Activated CD4-positive, alpha-beta T cell treated with anti-CD3 and anti-CD28 coated beads, Interleukin-2, amount 10 ng/mL, durations not matched to agents 7 days and 5 days (primary cell): ENCODE measurements at regions not wholly inside any gene's neighbourhood (a gene's known extent, or its start where the extent isn't known, plus 50 kb on each side); places are given as distances from the start of the nearest gene placed in this dataset.

Experiments
- CTCF ChIA-PET: fragments of 350-600 bp; sonication (Branson Sonifier 250); formaldehyde crosslinking; loops from one replicate; lab custom pipeline; 2021; ENCODE audit warnings: antibody characterized with exemption; lab: Charles Lee
- POLR2A ChIA-PET: fragments of 350-600 bp; sonication (Branson Sonifier 250); formaldehyde crosslinking; loops from one replicate; lab custom pipeline; 2021; ENCODE audit warnings: antibody characterized with exemption; lab: Charles Lee
- DNase-seq: peaks from one replicate; pipeline ENCODE4 v3.0.0-alpha.2; 2020
- H3K27ac Mint-ChIP-seq: one replicate; pipeline ENCODE4 v1.8.0; 2021; ENCODE audit warnings: mild to moderate bottlenecking, moderate library complexity, mixed read lengths
- H3K27me3 Mint-ChIP-seq: one replicate; pipeline ENCODE4 v1.8.0; 2021; ENCODE audit warnings: mixed read lengths
- H3K36me3 Mint-ChIP-seq: one replicate; pipeline ENCODE4 v1.8.0; 2021; ENCODE audit warnings: low read depth, mixed read lengths
- H3K4me1 Mint-ChIP-seq: one replicate; pipeline ENCODE4 v1.8.0; 2021; ENCODE audit warnings: mixed read lengths
- H3K4me3 Mint-ChIP-seq: one replicate; pipeline ENCODE4 v1.8.0; 2021; ENCODE audit warnings: mild to moderate bottlenecking, moderate library complexity, mixed read lengths
- H3K9me3 Mint-ChIP-seq: one replicate; pipeline ENCODE4 v1.8.0; 2021; ENCODE audit warnings: mixed read lengths

DNA sequence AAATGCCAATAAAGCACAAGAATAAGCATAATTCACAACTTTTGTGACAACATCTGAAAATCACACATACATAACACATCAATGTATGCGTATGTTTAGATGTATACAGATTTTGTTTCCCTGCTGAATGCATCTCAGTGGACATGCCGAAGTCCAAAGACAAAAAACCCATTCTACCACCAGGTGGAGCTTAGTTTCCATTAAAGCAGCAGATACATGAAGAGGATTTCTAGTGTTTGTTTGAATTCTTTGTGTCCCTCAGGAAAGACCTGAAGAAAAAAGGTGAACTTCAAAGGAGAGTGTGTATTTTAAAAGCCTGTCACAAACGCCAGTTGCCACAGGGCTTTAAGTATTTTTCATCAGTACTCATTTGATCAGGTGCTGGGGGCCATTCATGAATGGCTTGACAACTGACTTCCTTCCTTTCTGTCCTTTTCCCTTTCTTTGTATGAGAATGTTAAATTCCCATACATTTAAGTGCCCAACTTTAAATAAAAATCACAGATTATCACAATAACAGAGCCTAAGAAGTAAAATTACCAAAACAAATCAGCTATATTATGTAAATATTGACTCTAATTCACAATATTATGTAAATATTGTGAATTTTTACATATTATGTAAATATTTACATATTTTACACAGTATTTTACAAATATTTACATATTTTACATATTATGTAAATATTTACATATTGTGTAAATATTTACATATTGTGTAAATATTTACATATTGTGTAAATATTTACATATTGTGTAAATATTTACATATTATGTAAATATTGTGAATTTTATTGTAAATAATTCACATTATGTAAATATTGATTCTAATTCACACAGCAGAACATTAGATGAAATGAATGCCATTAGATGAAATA is 343.0 kb downstream of the CRPPA start:
- peak; percentile 44 for DNase-seq

DNA sequence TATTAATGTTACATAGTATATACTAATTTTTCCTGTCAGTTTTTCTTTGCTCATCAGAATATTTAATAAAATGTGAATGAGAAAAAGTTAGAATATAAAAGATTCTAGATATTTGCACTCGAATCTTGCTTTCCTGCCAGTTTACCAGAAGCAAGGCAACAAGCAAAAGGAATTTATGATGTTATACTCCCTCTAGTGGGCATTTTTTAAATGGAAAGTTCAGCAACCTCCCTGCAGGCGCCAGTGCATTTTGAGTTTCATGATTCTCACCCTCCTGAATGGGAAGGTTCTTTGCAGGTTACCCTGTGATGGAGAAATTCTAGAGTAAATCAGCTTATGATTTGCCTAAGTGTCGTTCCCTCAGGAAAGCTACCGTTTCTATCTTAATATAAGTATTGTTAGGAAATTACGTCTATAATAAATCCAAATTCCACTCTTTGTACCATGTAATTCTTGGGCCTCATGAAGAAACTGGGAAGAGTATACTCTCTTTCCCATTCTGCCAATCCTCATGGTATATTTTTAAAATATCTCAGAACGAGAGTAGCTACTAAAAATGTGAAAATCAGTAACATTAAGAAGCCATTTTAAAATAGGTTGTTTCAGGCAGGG is 350.0 kb downstream of the CRPPA start:
- H3K36me3 Mint-ChIP-seq, result no peaks in the 10 kb centered on the region
- DNase-seq, result no peak
- no peak overlapping the region for H3K4me3 Mint-ChIP-seq
- ChIA-PET POLR2A (no interaction called here), CTCF (no interaction called here)
- no peaks in the 10 kb centered on the region for H3K9me3 Mint-ChIP-seq
- no peak overlapping the region for H3K27ac Mint-ChIP-seq
- peaks cover 3% of the 10 kb centered on the region for H3K27me3 Mint-ChIP-seq
- no peaks in the 10 kb centered on the region for H3K4me1 Mint-ChIP-seq

More for the DNA sequence above, 343.0 kb downstream of the CRPPA start:
- Mint-ChIP-seq H3K27ac (no peak overlapping the region), H3K4me3 (no peak overlapping the region), H3K4me1 (no peaks in the 10 kb centered on the region), H3K9me3 (no peaks in the 10 kb centered on the region), H3K36me3 (no peaks in the 10 kb centered on the region), H3K27me3 (peaks cover 3% of the 10 kb centered on the region)
- POLR2A ChIA-PET, result no interaction called here
- CTCF ChIA-PET, result interaction anchor here (1.9 kb wide), 1 partner anchor 487 kb away, joined by 5 read pairs; no protein-coding TSS in a partner anchor

DNA sequence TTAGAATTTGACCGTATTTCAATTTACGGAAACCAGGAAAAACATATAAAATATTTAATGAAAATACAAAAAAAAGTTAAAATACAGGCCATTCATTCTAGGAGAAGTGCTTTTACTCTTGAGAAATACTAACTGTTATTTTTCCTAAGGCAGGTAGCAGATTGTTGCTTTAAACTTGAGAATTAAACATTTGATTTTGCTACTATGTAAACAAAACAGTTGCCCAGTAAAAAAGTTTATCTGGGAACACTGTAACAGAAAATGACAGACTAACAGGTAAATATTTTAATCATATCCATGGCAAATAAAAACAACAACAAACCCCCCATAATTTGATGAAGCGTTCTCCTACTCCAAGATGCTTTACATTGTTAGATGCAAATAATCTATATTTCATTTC is 350.5 kb downstream of the CRPPA start:
- CTCF ChIA-PET, result interaction anchor here (0.7 kb wide), 1 partner anchor 743 kb away, joined by 3 read pairs; no protein-coding TSS in a partner anchor
- no peak overlapping the region for H3K27ac Mint-ChIP-seq

DNA sequence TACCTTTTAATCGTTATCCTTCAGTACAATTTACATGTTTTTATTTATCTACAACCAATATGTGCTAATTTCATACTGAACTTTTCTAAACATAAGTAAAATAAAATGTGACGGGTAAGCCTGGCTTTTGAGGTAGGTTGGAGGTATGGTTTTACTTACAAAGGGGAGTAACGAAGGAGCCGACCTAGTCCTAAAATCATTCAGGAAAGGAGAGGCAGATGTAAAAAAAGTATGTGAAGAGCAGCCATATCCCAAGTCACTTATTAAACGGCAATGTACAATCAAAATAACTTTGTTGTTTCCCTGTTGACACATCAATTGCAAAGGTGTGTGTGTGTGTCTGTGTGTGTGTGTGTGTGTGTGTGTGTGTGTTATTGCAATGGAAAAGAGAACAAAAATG is 351.3 kb downstream of the CRPPA start:
- CTCF ChIA-PET, result interaction anchor here (0.7 kb wide), 1 partner anchor 742 kb away, joined by 3 read pairs; no protein-coding TSS in a partner anchor
- Mint-ChIP-seq H3K4me3 (no peak overlapping the region), H3K9me3 (no peaks in the 10 kb centered on the region), H3K4me1 (no peaks in the 10 kb centered on the region), H3K27me3 (peaks cover 3% of the 10 kb centered on the region), H3K27ac (no peak overlapping the region), H3K36me3 (no peaks in the 10 kb centered on the region)
- no peak for DNase-seq
- POLR2A ChIA-PET, result no interaction called here

More for the DNA sequence above, 350.5 kb downstream of the CRPPA start:
- H3K4me3 Mint-ChIP-seq, result no peak overlapping the region
- peaks cover 3% of the 10 kb centered on the region for H3K27me3 Mint-ChIP-seq
- H3K4me1 Mint-ChIP-seq, result no peaks in the 10 kb centered on the region
- DNase-seq, result no peak
- H3K36me3 Mint-ChIP-seq, result no peaks in the 10 kb centered on the region
- POLR2A ChIA-PET, result no interaction called here
- H3K9me3 Mint-ChIP-seq, result no peaks in the 10 kb centered on the region

DNA sequence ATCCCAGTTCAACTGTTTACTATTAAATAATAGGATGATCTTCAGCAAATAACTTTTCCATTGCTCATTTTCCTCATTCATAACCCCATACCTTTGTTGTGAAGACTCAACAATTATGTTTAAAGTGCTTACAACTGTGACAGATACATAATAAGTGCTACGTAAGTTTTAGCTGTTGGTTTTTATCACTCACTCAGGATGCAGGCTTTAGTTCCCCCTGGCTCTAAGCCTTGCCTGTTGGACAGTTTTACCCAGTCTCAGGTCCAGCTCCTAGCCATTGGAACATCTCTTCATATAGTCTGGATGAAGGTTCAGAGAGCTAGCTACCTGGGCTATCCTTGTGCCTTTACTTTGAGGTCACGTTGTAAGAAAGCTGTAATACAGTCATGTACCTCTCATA is 353.2 kb downstream of the CRPPA start:
- no peak overlapping the region for H3K27ac Mint-ChIP-seq
- H3K27me3 Mint-ChIP-seq, result no peaks in the 10 kb centered on the region
- ChIA-PET CTCF (no interaction called here), POLR2A (no interaction called here)
- no peak overlapping the region for H3K4me3 Mint-ChIP-seq
- H3K4me1 Mint-ChIP-seq, result no peaks in the 10 kb centered on the region
- H3K9me3 Mint-ChIP-seq, result no peaks in the 10 kb centered on the region
- no peaks in the 10 kb centered on the region for H3K36me3 Mint-ChIP-seq
- DNase-seq, result no peak

DNA sequence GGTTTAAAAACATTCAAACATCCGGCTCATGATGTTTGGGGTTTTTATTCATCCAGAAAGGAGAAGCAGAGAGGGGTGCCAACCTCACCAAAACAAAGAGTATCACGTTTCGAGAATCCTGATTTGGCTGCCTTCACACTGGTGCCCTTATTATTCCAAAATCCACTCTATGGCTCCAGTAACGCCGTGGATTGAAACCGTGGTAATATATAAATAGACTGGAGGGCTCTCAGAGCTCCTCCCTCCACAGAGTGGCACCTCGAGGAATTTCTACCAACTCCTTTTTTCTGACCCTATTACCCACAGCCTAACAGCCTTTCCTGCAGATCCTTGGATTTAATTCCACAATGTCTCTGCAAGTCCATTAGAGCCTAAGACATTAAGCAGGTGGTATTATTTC is 353.6 kb downstream of the CRPPA start:
- Mint-ChIP-seq H3K4me1 (no peaks in the 10 kb centered on the region), H3K9me3 (no peaks in the 10 kb centered on the region), H3K27ac (no peak overlapping the region), H3K27me3 (no peaks in the 10 kb centered on the region), H3K4me3 (no peak overlapping the region), H3K36me3 (no peaks in the 10 kb centered on the region)
- ChIA-PET POLR2A (no interaction called here), CTCF (no interaction called here)
- DNase-seq, result no peak

DNA sequence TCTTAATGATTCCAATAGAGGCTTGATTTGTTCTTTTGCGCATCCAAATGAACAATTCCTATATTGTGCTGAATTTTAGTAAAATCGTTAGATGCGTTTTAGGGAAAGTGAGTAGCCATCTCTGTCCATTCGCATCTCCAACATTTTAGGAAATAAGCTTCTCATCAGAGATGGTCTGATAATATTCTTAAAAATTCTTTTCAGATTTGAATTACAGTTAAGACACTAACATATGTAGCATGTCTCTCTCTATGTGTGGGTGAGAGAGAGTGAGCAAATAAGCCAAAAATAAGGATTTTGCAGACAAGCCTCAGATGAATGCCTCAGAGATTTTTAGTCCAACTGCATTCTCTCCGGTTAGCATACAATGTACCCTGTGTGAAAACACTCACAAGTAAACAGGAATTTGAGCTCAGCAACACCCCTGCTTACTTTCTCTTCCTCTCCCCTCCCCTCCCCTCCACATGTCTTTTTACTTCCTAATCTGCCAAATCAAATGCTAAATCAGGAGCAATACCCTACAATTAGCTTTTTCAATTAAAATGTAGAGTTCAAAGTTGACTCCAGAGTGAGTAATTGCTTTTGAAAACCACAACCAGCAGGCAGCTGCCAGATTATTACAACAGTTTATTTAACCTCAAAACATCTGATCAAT is 354.4 kb downstream of the CRPPA start:
- ChIA-PET POLR2A (no interaction called here), CTCF (no interaction called here)
- Mint-ChIP-seq H3K27me3 (no peaks in the 10 kb centered on the region), H3K27ac (no peak overlapping the region), H3K4me3 (no peak overlapping the region), H3K9me3 (no peaks in the 10 kb centered on the region), H3K36me3 (no peaks in the 10 kb centered on the region), H3K4me1 (no peaks in the 10 kb centered on the region)
- no peak for DNase-seq

DNA sequence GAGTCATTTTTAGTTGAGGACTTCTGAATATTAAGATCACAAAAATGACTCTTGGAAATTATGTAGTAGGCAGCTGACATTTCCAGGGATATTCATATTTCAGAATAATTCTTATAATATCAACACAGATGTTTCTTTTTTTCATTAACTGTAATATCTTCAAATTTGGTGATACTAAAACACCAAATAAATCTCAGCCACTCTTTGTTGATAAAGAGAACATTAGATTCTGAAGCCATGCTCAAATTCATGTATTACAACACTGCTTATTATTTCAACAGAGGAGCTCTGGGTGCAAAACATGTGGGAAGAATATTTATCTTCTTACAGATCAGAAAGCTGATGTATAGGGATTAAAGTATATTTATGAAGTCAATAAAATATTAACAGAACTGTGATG is 355.4 kb downstream of the CRPPA start:
- ChIA-PET POLR2A (no interaction called here), CTCF (no interaction called here)
- Mint-ChIP-seq H3K36me3 (no peaks in the 10 kb centered on the region), H3K4me1 (no peaks in the 10 kb centered on the region), H3K9me3 (no peaks in the 10 kb centered on the region), H3K27me3 (no peaks in the 10 kb centered on the region), H3K27ac (no peak overlapping the region), H3K4me3 (no peak overlapping the region)
- DNase-seq, result no peak

DNA sequence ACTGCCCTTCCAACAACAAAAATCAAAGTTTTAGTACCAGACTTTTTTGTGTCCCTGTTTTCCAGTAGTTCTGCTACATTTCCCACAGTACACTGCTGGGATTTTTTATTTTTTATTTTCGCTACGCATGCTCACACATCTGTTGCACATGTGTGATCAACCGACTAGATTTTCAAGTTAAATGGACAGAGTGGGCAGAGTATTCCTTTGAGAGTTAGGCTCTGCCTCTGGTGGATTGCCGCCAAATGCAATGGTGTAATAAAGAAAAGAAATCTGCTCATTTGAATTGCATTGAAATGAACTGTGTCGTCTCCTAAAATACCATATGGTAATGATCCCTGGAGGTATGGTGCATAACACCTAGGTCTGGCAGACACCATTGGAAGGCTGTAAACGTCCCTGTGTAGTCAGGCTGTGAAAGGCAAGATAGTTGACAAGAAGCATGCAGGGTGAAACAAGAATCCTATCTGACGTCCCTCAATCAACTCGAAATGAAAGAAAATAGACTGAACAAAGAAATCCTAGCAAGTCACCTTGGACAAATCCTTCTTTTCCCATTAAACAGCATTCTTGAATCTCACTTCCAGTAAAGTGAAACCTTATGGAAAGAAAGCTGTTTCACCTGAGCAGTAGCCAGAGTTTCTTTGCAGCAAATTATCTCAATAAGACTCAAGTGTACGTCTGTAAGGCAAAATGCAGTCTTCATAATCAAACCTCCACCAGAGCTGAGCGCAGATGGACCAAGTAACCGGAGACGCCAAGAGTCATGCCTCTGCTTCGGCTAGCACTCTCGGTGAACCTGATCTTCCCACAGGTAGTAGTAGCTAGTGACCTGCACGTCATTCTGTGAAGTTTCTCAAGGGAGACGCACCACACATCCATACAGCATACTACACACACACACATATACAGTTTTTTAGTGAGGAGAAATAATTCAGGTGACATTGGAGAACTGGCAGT is 357.3 kb downstream of the CRPPA start:
- Mint-ChIP-seq H3K27me3 (no peaks in the 10 kb centered on the region), H3K9me3 (no peaks in the 10 kb centered on the region), H3K4me3 (no peak overlapping the region), H3K27ac (no peak overlapping the region), H3K36me3 (no peaks in the 10 kb centered on the region), H3K4me1 (no peaks in the 10 kb centered on the region)
- CTCF ChIA-PET, result no interaction called here
- no peak for DNase-seq
- POLR2A ChIA-PET, result interaction anchor here (0.7 kb wide), 1 partner anchor 737 kb away, joined by 4 read pairs; no protein-coding TSS in a partner anchor

DNA sequence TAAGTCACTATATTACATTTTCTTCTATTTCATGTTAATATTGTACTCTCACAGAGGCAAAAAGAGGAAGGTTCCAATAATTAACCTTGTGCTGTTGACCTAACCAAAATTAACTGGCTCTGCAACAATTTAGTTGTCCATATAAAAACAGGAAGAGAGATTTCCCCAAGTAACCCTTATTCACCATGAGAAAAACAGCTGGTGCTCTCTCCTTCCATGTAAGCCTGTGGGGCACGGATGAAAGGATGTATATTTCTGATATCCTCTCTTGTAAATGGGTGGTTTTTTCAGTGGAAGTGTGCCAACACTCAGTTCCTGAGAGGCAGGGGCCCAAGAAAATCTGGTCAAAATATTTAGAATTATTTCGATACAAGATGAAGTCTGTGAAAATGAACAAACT is 358.1 kb downstream of the CRPPA start:
- no peak overlapping the region for H3K4me3 Mint-ChIP-seq

DNA sequence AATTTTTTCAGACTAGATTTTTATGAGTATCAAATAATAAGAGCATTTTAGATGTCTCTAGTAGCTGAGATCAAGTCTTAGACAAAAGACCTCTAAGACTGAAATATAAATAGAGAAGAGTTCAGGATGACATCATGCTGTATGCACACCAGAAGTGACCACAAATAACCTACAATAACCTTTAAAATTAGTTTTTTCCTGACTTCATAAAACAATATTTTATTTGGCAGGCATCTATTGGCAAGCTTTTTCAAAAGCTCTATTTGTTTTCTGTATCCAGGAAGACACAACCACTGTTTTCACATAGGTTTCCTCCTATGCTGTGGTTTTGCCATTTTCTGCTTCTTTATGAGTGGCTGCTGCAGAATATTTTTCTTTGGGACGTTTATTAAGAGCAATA is 359.1 kb downstream of the CRPPA start:
- no peaks in the 10 kb centered on the region for H3K9me3 Mint-ChIP-seq
- no peaks in the 10 kb centered on the region for H3K36me3 Mint-ChIP-seq
- no peak overlapping the region for H3K27ac Mint-ChIP-seq
- ChIA-PET POLR2A (no interaction called here), CTCF (no interaction called here)
- H3K4me3 Mint-ChIP-seq, result no peak overlapping the region
- no peaks in the 10 kb centered on the region for H3K4me1 Mint-ChIP-seq
- no peaks in the 10 kb centered on the region for H3K27me3 Mint-ChIP-seq
- no peak for DNase-seq

More for the DNA sequence above, 358.1 kb downstream of the CRPPA start:
- H3K36me3 Mint-ChIP-seq, result no peaks in the 10 kb centered on the region
- POLR2A ChIA-PET, result no interaction called here
- no peak overlapping the region for H3K27ac Mint-ChIP-seq
- no peak for DNase-seq
- CTCF ChIA-PET, result no interaction called here
- no peaks in the 10 kb centered on the region for H3K27me3 Mint-ChIP-seq
- H3K9me3 Mint-ChIP-seq, result no peaks in the 10 kb centered on the region
- H3K4me1 Mint-ChIP-seq, result no peaks in the 10 kb centered on the region

DNA sequence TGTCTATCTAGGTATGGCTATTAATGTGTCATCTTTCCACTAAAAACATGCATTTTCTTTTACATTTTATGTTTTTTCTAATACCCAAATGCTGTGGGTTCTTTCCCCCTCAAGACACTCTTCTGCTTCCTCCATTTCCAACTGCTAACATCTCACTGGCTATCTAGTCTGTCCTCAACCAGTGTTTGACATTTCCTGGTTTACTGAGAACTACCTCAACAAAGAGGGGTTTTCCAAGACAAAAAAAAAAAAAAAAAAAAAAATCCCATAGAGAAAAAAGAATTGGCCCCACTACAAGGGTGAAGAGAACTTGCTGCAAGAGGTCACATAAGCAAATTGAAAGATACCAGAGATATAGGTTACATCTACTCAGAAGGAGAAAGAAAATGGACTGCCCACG is 359.7 kb downstream of the CRPPA start:
- Mint-ChIP-seq H3K9me3 (no peaks in the 10 kb centered on the region), H3K4me3 (no peak overlapping the region), H3K27me3 (no peaks in the 10 kb centered on the region), H3K4me1 (no peaks in the 10 kb centered on the region), H3K36me3 (no peaks in the 10 kb centered on the region), H3K27ac (no peak overlapping the region)
- no peak for DNase-seq
- ChIA-PET CTCF (no interaction called here), POLR2A (no interaction called here)
